IMR-90 (cell line): ENCODE measurements at regions not wholly inside any gene's neighbourhood (a gene's known extent, or its start where the extent isn't known, plus 50 kb on each side); places are given as distances from the start of the nearest gene placed in this dataset.

ENCODE experiments used
- ATAC-seq: fragments of 200-7000 bp; cut with Tn5 transposase; 2 replicates; pipeline ENCODE4 v1.9.1; 2020; ENCODE audit warnings: low read depth, mild to moderate bottlenecking, moderate library complexity
- BruUV-seq: library from RNA; stranded (reverse); fragments of 400-500 nt; replicated peaks from 2 replicates; lab custom pipeline; 2021; lab: Mats Ljungman, UMichigan
- CTCF ChIA-PET: fragments of 300-600 bp; formaldehyde crosslinking; extraction: SDS; loops from one replicate; lab custom pipeline; 2021; ENCODE audit warnings: antibody characterized with exemption; lab: Yijun Ruan, JAX
- POLR2A ChIA-PET: fragments of 300-600 bp; sonication (Branson Sonifier 250); formaldehyde crosslinking; loops from one replicate; lab custom pipeline; 2022; ENCODE audit warnings: antibody characterized with exemption; ENCODE audit not compliant: unreplicated experiment; lab: Charles Lee
- DNase-seq: peaks from one replicate; pipeline ENCODE4 v3.0.0; 2013
- H2AFZ ChIP-seq: replicated peaks from 2 replicates; pipeline ENCODE3; 2013; ENCODE audit warnings: low read length, mild to moderate bottlenecking; ENCODE audit not compliant: poor library complexity
- H2AK5ac ChIP-seq: 2 replicates; pipeline ENCODE4 v1.6.1; 2013; ENCODE audit warnings: low read depth, low read length, inconsistent platforms
- H2AK9ac ChIP-seq: replicated peaks from 2 replicates; pipeline ENCODE3; 2013; ENCODE audit warnings: mild to moderate bottlenecking, low read depth, low read length, moderate library complexity; ENCODE audit not compliant: poor library complexity
- H2BK120ac ChIP-seq: 2 replicates; pipeline ENCODE4 v1.6.1; 2013; ENCODE audit warnings: low read depth, low read length, inconsistent platforms
- H2BK15ac ChIP-seq: 3 replicates; pipeline ENCODE4 v1.6.1; 2013; ENCODE audit warnings: low read depth, low read length, inconsistent platforms
- H2BK20ac ChIP-seq: 2 replicates; pipeline ENCODE4 v1.6.1; 2013; ENCODE audit warnings: low read depth, mild to moderate bottlenecking, inconsistent platforms, low read length, moderate library complexity
- H2BK5ac ChIP-seq: 2 replicates; pipeline ENCODE4 v1.6.1; 2013; ENCODE audit warnings: mild to moderate bottlenecking, low read depth, low read length, inconsistent platforms; ENCODE audit not compliant: poor library complexity, severe bottlenecking
- H3K14ac ChIP-seq: replicated peaks from 2 replicates; pipeline ENCODE4 v1.6.1; 2013; ENCODE audit warnings: low read depth, low read length, inconsistent platforms
- H3K18ac ChIP-seq: 2 replicates; pipeline ENCODE4 v1.6.1; 2013; ENCODE audit warnings: low read depth, low read length, control low read depth
- H3K23ac ChIP-seq: 2 replicates; pipeline ENCODE4 v1.6.1; 2013; ENCODE audit warnings: low read depth, low read length, inconsistent platforms
- H3K27ac ChIP-seq: 2 replicates; pipeline ENCODE4 v1.5.1; 2013; ENCODE audit warnings: mild to moderate bottlenecking, control low read depth, low read length; ENCODE audit not compliant: insufficient read depth
- H3K27me3 ChIP-seq: 2 replicates; pipeline ENCODE4 v1.6.1; 2013; ENCODE audit warnings: low read length; ENCODE audit not compliant: control insufficient read depth, insufficient read depth
- H3K36me3 ChIP-seq: 2 replicates; pipeline ENCODE4 v1.6.1; 2013; ENCODE audit warnings: low read length, mixed read lengths; ENCODE audit not compliant: control insufficient read depth, insufficient read depth
- H3K4ac ChIP-seq: 2 replicates; pipeline ENCODE4 v1.6.1; 2013; ENCODE audit warnings: low read depth, low read length, inconsistent platforms
- H3K4me1 ChIP-seq: 2 replicates; pipeline ENCODE4 v1.6.1; 2013; ENCODE audit warnings: low read length, mixed read lengths; ENCODE audit not compliant: control insufficient read depth, insufficient read depth
- H3K4me2 ChIP-seq: 2 replicates; pipeline ENCODE4 v1.6.1; 2013; ENCODE audit warnings: low read depth, mild to moderate bottlenecking, control low read depth, low read length, moderate library complexity
- H3K4me3 ChIP-seq: 2 replicates; pipeline ENCODE4 v1.5.1; 2013; ENCODE audit warnings: low read depth, mild to moderate bottlenecking, control low read depth, low read length, moderate library complexity; ENCODE audit not compliant: insufficient read depth
- H3K56ac ChIP-seq: 2 replicates; pipeline ENCODE4 v1.6.1; 2013; ENCODE audit warnings: low read length, inconsistent platforms; ENCODE audit not compliant: insufficient read depth; ENCODE audit errors: extremely low read depth
- H3K79me1 ChIP-seq, 2 experiments: 2 replicates each; pipeline ENCODE4 v1.6.1; 2013; ENCODE audit warnings: low read length in 2 of 2, inconsistent platforms in 1 of 2, low read depth in 1 of 2
- H3K9ac ChIP-seq: 2 replicates; pipeline ENCODE4 v1.6.1; 2013; ENCODE audit warnings: low read depth, low read length, control low read depth
- H3K9me1 ChIP-seq: 2 replicates; pipeline ENCODE4 v1.6.1; 2013; ENCODE audit warnings: low read length, inconsistent platforms; ENCODE audit not compliant: insufficient read depth
- H3K9me3 ChIP-seq: 2 replicates; pipeline ENCODE4 v1.6.1; 2013; ENCODE audit warnings: low read length; ENCODE audit not compliant: control insufficient read depth, insufficient read depth
- H4K20me1 ChIP-seq: 2 replicates; pipeline ENCODE4 v1.6.1; 2013; ENCODE audit warnings: low read length, inconsistent platforms; ENCODE audit not compliant: insufficient read depth
- H4K5ac ChIP-seq: 2 replicates; pipeline ENCODE4 v1.6.1; 2013; ENCODE audit warnings: mild to moderate bottlenecking, low read depth, low read length, control low read depth
- H4K8ac ChIP-seq, 2 experiments: 2 replicates each; pipeline ENCODE4 v1.6.1; 2013; ENCODE audit warnings: low read depth in 2 of 2, low read length in 2 of 2, control low read depth in 1 of 2, inconsistent platforms in 1 of 2
- H4K91ac ChIP-seq: 2 replicates; pipeline ENCODE4 v1.6.1; 2013; ENCODE audit warnings: low read depth, low read length, inconsistent platforms; ENCODE audit not compliant: insufficient read depth
- BHLHE40 ChIP-seq: fragments of 150-350 bp; IDR thresholded peaks from 2 replicates; pipeline ENCODE4 v1.6.1; 2016; ENCODE audit warnings: mild to moderate bottlenecking, low read depth, low read length
- CHD1 ChIP-seq: IDR thresholded peaks from 2 replicates; pipeline ENCODE4 v1.6.1; 2012; ENCODE audit warnings: low read depth, low read length, improper control_type of control experiment
- FOS ChIP-seq: fragments of 150-350 bp; IDR thresholded peaks from 2 replicates; pipeline ENCODE4 v1.6.1; 2016; ENCODE audit warnings: low read depth, low read length
- MAFK ChIP-seq: IDR thresholded peaks from 2 replicates; pipeline ENCODE4 v1.6.1; 2012; ENCODE audit warnings: low read depth, low read length, improper control_type of control experiment
- POLR2A ChIP-seq: IDR thresholded peaks from 2 replicates; pipeline ENCODE4 v1.6.1; 2012; ENCODE audit warnings: mild to moderate bottlenecking, low read depth, low read length
- RAD21 ChIP-seq: IDR thresholded peaks from 2 replicates; pipeline ENCODE4 v1.6.1; 2012; ENCODE audit warnings: low read length, improper control_type of control experiment
- RFX5 ChIP-seq: IDR thresholded peaks from 2 replicates; pipeline ENCODE4 v1.8.0; 2012; ENCODE audit warnings: low read depth, mild to moderate bottlenecking, low read length, moderate library complexity
- WGBS, 2 experiments: methylation state at CpG; one replicate each; pipeline versions ENCODE4 v1.1.5 to v1.1.7; 2013; ENCODE audit warnings: missing lambda C conversion rate in 2 of 2; ENCODE audit not compliant: insufficient read length in 1 of 2; ENCODE audit errors: extremely low coverage in 2 of 2; 5-methylcytosine and 5-hydroxymethylcytosine counted together
- dilution Hi-C: fragments of 300-500 bp; cut with HindIII; formaldehyde crosslinking; loops from one replicate; pipeline ENCODE4 v1.14.3; 2018; ENCODE audit warnings: low sequenced_read_pairs; ENCODE audit not compliant: unreplicated experiment
- in situ Hi-C: fragments of 300-500 bp; cut with MboI; formaldehyde crosslinking; loops from 3 replicates; pipeline ENCODE4 v1.14.3; 2019; ENCODE audit warnings: low sequenced_read_pairs, inconsistent platforms, mixed read lengths
- intact Hi-C: fragments of 100-400 bp; cut with micrococcal nuclease; formaldehyde crosslinking; loops from 2 replicates; pipeline ENCODE4 v1.10.0; 2022

DNA sequence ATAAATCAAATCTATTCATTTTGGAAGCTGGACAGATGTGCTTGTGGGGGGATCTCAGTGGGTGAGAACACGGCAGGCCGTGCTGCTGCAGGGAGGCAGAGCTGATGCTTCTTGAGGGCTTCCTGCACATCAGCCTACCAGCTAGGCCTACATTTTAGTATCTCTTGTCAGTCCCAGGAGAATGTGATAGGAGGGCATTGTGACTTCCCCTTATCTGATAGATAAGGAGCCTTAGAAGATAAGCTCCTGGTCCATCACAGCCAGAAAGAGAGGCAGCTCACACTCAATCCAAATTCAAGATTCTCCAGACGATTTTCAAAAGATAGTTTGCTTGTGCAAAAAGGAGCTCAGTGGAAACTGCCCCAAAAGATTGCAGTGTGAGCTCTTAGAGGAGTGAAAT lies 89.0 kb downstream of the SHANK2 start:
- H3K23ac ChIP-seq: no peak overlapping the region
- no peak overlapping the region for H3K4me3 ChIP-seq
- H3K27ac ChIP-seq: no peak overlapping the region
- no peak overlapping the region for H2BK120ac ChIP-seq
- H4K20me1 ChIP-seq: no peaks in the 10 kb centered on the region; the same call in 1 of the 2 replicates
- no peak overlapping the region for H3K9ac ChIP-seq
- CTCF ChIA-PET: interaction anchor here (0.6 kb wide), 1 partner anchor 9 kb away, joined by 4 read pairs; no protein-coding TSS in a partner anchor
- H2AK9ac ChIP-seq: no peak overlapping the region
- H3K4me2 ChIP-seq: no peak overlapping the region
- no peak overlapping the region for H2BK5ac ChIP-seq
- no peak overlapping the region for H2AFZ ChIP-seq
- H2BK20ac ChIP-seq: no peak overlapping the region
- DNase-seq (no peak), ATAC-seq (no peak)
- H4K8ac ChIP-seq: no peak overlapping the region
- in situ Hi-C loops (no loop called here), intact Hi-C loops (no loop called here), dilution Hi-C loops (no loop called here)
- no peak overlapping the region for H4K5ac ChIP-seq
- no peaks in the 10 kb centered on the region; the same call in 1 of the 2 replicates for H3K9me3 ChIP-seq
- no peak overlapping the region for H4K91ac ChIP-seq
- no peak overlapping the region for H2BK15ac ChIP-seq
- WGBS, 2 experiments: no CpG with 5 or more reads among the region's 3 CpGs
- TF ChIP-seq FOS (no peak), BHLHE40 (no peak), RFX5 (no peak), MAFK (no peak), POLR2A (no peak), CHD1 (no peak), RAD21 (no peak)
- no peak overlapping the region for H3K18ac ChIP-seq
- H3K36me3 ChIP-seq: no peaks in the 10 kb centered on the region
- H3K79me1 ChIP-seq: no peaks in the 10 kb centered on the region
- BruUV-seq: no TSS peak
- no peak overlapping the region for H2AK5ac ChIP-seq
- no peaks in the 10 kb centered on the region for H3K4me1 ChIP-seq
- no peak overlapping the region for H3K56ac ChIP-seq
- H3K14ac ChIP-seq: no peak overlapping the region
- H3K27me3 ChIP-seq: no peaks in the 10 kb centered on the region
- no peaks in the 10 kb centered on the region; the same call in 1 of the 2 replicates for H3K9me1 ChIP-seq
- POLR2A ChIA-PET: no interaction called here
- H3K4ac ChIP-seq: no peak overlapping the region
